ENCODE measurements at regions not wholly inside any gene's neighbourhood (a gene's known extent, or its start where the extent isn't known, plus 50 kb on each side); places are given as distances from the start of the nearest gene placed in this dataset.

DNA sequence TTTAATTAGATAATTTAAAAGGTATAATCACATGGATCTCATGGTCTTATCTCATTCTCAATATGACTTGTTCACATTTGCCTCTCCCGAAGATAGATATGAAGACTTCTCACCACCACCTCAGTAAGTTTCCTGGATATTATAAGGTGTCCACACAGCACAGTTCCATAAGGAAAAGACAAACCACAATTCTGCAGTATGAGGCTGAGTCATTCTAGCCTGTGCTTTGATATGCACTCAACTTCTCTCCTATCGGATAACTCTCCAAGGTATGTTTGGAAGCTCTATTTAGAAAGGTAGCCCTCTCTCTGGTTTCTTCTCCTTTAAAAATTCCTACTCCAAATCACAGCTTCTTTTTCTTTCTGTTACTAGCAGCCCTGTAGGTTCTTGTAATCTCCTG, 612.8 kb downstream of the ZPLD1 start:
- in situ Hi-C loops (cut with HindIII; ENCODE audit: low sequenced_read_pairs) = no loop called here

DNA sequence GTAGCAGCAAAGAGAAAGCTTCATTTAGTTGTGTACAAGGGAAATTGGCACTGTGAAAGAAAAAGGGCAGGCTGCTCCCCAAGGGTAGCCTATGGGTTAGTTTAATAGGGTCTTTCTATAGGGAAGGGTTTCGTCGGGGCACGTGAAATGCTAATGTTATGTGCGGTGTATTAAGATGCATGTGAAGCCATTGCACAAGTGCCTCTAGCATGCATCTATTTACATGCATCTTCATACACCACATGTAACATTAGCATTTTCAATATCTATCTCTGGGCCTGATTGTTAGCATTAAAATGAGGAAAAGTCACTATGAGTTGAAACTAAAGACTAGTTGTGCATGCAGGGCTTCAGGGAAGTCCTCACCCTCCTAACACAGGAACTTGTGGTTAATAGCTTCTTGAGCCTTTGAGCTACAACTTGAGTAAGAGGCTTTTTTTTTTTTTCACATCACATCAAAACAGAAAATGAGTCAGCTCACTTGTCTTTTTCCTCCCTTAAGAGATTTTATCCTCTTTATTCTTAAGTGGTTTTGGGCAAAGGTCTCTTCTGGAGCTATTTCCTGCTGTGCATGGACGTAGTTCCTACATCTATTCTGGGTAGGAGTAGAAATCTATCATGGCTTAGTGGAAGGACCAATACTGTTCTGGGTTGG, 613.4 kb downstream of the ZPLD1 start:
- in situ Hi-C loops (cut with HindIII; ENCODE audit: low sequenced_read_pairs) = no loop called here

GRCh38 chr3:103052236-103052830, 617.5 kb downstream of the ZPLD1 start:
- in situ Hi-C loops (cut with HindIII; ENCODE audit: low sequenced_read_pairs) = no loop called here

GRCh38 chr3:103055021-103055520, 620.3 kb downstream of the ZPLD1 start:
- in situ Hi-C loops (cut with HindIII; ENCODE audit: low sequenced_read_pairs) = no loop called here

GRCh38 chr3:103056542-103056941, 621.7 kb downstream of the ZPLD1 start:
- in situ Hi-C loops (cut with HindIII; ENCODE audit: low sequenced_read_pairs) = no loop called here

DNA sequence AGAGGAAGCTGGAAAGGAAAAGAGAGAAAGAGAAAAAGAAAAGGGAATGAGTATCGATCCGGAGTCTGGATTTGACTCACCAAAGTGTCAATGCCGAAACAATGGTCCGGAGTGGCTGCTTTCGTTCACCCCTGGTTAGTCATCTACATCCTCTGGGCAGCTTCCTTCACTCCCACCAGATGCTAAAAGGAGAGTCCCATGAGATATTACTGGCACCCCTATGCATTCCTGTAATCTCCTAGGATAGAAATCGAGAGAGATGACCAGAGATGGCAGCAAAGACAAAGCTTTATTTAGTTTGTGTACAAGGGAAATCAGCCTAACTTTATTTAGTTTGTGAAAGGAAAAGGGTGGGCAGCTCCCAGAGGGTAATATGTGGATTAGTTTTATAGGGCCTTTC, 622.2 kb downstream of the ZPLD1 start:
- in situ Hi-C loops (cut with HindIII; ENCODE audit: low sequenced_read_pairs) = no loop called here

GRCh38 chr3:103057487-103057886, 622.7 kb downstream of the ZPLD1 start:
- in situ Hi-C loops (cut with HindIII; ENCODE audit: low sequenced_read_pairs) = no loop called here

- in situ Hi-C loops (cut with HindIII; ENCODE audit: low sequenced_read_pairs) = no loop called here
Observed at GRCh38 chr3:103059432-103059831, 624.6 kb downstream of the ZPLD1 start.

DNA sequence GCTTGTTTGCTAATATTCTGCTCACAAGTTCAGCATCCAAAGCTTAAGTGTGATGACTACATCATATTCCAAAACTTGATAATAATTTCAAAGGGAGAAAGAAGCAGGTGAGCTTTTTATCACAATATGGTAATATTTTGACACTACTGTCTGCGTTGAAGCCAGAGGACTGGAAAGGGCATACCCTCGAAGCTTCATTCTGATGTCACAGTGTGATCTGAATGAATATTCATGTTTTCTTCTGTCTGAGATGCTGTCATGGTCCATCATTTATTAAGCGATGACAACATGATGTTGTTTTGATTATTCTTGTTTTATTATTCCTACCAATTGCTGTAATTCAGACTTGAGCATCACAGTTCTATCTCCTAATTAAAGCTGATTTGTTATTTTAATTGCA, 625.4 kb downstream of the ZPLD1 start:
- in situ Hi-C loops (cut with HindIII; ENCODE audit: low sequenced_read_pairs) = no loop called here

DNA sequence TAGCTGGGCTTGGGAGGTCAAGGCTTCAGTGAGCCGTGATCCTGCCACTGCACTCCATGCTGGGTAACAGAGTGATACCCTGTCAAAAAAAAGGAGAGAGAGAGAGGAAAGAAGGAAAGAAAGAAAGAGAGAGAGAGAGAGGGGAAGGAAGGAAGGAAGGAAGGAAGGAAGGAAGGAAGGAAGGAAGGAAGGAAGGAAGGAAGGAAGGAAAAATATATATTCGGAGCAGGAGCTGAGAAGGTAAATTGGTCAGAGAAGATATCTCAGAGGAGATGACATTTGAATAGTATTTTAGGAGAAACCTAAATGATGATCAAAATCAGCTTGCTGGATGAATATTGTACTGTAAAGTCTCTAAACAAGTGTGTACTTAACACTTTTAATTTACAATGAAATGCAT, 633.1 kb downstream of the ZPLD1 start:
- in situ Hi-C loops (cut with HindIII; ENCODE audit: low sequenced_read_pairs) = no loop called here

DNA sequence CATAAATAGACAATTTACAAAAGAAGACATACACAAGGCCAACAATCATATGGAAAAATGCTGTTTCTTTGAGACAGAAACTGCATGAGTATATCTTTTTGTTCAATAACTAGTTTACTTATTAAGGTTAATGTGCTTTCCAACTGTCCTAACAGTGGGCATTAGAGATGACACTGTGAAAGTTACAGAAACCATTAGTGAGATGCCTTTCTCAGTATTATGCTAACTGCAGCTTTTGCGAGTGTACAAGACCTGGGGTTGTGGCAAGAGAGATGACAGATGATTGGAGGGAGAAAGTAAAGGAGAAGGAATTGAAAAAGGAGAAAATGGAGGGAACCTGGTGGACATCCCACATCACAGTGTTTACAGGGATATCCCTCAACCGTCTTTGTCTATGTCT, 640.5 kb downstream of the ZPLD1 start:
- in situ Hi-C loops (cut with HindIII; ENCODE audit: low sequenced_read_pairs) = no loop called here

DNA sequence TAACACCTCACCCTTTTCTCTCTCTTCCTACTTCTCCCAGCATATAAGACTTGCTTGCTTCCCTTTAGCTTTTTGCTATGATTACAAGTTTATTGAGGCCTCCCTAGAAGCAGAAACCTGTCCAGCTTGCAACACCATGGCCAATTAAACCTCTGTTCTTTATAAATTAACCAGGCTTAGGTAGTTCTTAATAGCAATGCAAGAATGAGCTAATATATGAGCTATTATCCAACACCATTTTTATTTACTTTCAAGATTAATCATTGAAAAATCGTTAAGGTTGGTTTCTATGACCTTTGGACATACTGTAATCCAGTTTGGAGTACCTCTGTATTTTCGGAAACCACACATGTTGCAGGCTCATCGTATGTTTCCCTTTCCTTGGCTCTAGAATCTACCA, 643.1 kb downstream of the ZPLD1 start:
- in situ Hi-C loops (cut with HindIII; ENCODE audit: low sequenced_read_pairs) = no loop called here

DNA sequence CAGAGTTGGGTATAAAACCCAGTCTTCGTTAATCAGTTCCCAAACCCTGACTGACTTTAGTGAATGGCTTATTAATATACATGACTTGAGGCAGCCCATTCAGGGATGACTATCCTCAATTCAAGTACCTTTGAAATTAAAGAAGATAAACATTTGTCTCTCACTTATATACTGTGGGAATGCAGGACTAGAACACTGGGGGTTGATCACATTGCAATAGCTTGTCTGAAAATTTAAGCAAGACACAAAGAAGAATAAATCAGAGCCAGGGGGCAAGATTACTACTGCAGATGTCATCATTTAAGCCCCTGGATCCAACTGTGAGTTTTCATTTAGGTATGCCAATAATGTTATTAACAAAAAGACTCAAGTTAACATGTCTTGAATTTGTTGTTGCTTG, 647.7 kb downstream of the ZPLD1 start:
- in situ Hi-C loops (cut with HindIII; ENCODE audit: low sequenced_read_pairs) = no loop called here

GRCh38 chr3:103083848-103084631, 649.2 kb downstream of the ZPLD1 start:
- in situ Hi-C loops (cut with HindIII; ENCODE audit: low sequenced_read_pairs) = no loop called here

GRCh38 chr3:103085465-103085864, 650.6 kb downstream of the ZPLD1 start:
- in situ Hi-C loops (cut with HindIII; ENCODE audit: low sequenced_read_pairs) = no loop called here

DNA sequence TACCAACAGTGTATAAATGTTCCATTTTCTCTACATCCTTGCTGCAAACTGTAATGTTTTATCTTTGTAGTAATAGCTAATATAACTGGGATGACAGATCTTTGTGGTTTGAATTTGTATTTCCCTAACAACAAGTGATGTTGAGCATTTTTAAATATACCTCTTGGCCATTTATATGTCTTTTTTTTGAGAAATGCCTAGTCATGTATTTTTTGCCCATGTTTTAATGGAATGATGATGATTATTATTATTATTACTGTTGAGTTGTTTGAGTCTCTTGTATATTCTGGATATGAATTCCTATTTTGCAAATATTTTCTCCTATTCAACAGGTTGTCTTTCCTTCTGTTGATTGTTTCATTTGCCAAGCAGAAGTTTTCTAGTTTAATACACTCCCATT, 654.9 kb downstream of the ZPLD1 start:
- in situ Hi-C loops (cut with HindIII; ENCODE audit: low sequenced_read_pairs) = no loop called here

GRCh38 chr3:103105206-103105605, 670.4 kb downstream of the ZPLD1 start:
- in situ Hi-C loops (cut with HindIII; ENCODE audit: low sequenced_read_pairs) = no loop called here

DNA sequence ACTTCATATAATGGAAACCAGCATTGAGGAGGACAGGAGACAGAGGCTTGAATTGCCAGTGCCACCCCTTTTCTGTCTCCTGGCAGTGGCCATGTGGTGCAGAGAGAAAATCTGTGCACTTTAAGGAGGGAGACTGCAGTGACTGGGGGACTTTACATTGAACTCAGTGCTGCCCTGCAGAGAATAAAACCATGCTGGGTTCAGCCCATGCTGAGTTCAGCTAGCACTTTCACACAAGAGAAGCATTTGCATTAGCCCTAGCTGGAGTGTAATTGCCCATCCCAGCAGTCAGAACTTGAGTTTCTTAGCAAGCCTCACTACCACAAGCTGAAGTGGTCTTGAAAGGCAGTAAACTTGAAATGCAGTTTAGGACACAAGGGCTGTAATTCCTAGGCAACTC, 677.5 kb downstream of the ZPLD1 start:
- in situ Hi-C loops (cut with HindIII; ENCODE audit: low sequenced_read_pairs) = no loop called here

DNA sequence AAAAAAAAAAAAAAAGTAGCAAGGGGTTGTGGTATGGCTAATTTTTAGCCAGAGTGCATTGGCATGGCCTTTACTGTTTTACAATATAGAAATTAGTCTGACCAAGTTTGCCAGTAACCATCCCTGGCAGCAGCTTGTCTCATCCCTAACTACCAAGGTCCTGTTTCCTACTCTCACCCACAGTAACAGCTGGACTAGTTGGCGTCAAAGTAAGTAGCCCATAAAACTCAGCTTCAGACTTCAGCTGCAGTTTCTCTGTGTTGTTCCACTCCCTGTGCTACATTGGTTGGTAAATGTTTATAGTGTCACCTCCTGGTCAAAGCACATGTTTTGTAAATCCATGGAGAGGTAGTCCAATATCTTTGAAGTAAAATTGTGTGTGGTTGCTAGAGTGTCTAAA, 691.3 kb downstream of the ZPLD1 start:
- in situ Hi-C loops (cut with HindIII; ENCODE audit: low sequenced_read_pairs) = no loop called here

GRCh38 chr3:103127098-103127630, 692.3 kb downstream of the ZPLD1 start:
- in situ Hi-C loops (cut with HindIII; ENCODE audit: low sequenced_read_pairs) = no loop called here

GRCh38 chr3:103127737-103128136, 692.9 kb downstream of the ZPLD1 start:
- in situ Hi-C loops (cut with HindIII; ENCODE audit: low sequenced_read_pairs) = no loop called here

Data from endothelial cell of hepatic sinusoid (primary cell).